ENCODE measurements at regions not wholly inside any gene's neighbourhood (a gene's known extent, or its start where the extent isn't known, plus 50 kb on each side); places are given as distances from the start of the nearest gene placed in this dataset.

DNA sequence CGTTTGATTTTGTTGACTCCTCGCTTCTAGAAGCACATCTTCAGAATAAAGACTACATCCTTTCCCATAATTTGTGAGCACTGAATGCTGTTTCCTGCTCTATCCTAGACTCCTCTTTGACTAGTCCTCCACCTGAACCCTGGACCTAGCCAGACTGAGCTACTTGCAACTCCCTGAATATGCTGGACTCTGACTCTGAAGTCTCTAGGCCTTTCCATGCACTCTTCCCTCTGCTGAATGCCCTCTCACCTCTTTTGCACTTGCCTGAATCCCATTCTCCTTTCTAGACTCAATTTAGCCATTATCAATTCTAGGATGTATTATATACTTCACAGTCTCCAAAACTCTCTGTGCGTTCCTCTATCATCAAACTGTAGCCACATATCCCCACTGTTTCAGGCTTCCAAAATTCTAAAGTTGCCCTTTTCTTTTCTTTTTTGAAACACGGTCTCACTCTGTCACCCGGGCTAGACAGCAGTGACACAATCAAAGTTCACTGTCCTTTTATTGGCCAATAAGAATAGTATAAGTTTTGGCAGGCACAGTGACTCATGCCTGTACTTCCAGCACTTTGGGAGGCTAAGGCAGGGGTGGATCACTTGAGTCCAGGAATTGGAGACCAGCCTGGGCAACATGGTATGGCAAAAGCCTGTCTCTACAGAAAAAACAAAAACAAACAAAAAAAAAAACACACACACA lies 127.0 kb downstream of the LTN1 start:
- TF ChIP-seq TEAD1 (CRISPR knock-in tag; IDR thresholded peaks at IDR 0.05) = no peak
- TF ChIP-seq, protein P1, sequence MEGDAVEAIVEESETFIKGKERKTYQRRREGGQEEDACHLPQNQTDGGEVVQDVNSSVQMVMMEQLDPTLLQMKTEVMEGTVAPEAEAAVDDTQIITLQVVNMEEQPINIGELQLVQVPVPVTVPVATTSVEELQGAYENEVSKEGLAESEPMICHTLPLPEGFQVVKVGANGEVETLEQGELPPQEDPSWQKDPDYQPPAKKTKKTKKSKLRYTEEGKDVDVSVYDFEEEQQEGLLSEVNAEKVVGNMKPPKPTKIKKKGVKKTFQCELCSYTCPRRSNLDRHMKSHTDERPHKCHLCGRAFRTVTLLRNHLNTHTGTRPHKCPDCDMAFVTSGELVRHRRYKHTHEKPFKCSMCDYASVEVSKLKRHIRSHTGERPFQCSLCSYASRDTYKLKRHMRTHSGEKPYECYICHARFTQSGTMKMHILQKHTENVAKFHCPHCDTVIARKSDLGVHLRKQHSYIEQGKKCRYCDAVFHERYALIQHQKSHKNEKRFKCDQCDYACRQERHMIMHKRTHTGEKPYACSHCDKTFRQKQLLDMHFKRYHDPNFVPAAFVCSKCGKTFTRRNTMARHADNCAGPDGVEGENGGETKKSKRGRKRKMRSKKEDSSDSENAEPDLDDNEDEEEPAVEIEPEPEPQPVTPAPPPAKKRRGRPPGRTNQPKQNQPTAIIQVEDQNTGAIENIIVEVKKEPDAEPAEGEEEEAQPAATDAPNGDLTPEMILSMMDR (IDR thresholded peaks at IDR 0.05) = no peak
- TF ChIP-seq, protein P2, sequence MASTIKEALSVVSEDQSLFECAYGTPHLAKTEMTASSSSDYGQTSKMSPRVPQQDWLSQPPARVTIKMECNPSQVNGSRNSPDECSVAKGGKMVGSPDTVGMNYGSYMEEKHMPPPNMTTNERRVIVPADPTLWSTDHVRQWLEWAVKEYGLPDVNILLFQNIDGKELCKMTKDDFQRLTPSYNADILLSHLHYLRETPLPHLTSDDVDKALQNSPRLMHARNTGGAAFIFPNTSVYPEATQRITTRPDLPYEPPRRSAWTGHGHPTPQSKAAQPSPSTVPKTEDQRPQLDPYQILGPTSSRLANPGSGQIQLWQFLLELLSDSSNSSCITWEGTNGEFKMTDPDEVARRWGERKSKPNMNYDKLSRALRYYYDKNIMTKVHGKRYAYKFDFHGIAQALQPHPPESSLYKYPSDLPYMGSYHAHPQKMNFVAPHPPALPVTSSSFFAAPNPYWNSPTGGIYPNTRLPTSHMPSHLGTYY (CRISPR knock-in tag; IDR thresholded peaks at IDR 0.05) = no peak
- TF ChIP-seq, protein P3, sequence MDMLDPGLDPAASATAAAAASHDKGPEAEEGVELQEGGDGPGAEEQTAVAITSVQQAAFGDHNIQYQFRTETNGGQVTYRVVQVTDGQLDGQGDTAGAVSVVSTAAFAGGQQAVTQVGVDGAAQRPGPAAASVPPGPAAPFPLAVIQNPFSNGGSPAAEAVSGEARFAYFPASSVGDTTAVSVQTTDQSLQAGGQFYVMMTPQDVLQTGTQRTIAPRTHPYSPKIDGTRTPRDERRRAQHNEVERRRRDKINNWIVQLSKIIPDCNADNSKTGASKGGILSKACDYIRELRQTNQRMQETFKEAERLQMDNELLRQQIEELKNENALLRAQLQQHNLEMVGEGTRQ (CRISPR knock-in tag; IDR thresholded peaks at IDR 0.05) = no peak
- TF ChIP-seq, protein P4, sequence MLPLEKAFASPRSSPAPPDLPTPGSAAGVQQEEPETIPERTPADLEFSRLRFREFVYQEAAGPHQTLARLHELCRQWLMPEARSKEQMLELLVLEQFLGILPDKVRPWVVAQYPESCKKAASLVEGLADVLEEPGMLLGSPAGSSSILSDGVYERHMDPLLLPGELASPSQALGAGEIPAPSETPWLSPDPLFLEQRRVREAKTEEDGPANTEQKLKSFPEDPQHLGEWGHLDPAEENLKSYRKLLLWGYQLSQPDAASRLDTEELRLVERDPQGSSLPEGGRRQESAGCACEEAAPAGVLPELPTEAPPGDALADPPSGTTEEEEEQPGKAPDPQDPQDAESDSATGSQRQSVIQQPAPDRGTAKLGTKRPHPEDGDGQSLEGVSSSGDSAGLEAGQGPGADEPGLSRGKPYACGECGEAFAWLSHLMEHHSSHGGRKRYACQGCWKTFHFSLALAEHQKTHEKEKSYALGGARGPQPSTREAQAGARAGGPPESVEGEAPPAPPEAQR (CRISPR knock-in tag; IDR thresholded peaks at IDR 0.05) = no peak
- TF ChIP-seq, protein P5, sequence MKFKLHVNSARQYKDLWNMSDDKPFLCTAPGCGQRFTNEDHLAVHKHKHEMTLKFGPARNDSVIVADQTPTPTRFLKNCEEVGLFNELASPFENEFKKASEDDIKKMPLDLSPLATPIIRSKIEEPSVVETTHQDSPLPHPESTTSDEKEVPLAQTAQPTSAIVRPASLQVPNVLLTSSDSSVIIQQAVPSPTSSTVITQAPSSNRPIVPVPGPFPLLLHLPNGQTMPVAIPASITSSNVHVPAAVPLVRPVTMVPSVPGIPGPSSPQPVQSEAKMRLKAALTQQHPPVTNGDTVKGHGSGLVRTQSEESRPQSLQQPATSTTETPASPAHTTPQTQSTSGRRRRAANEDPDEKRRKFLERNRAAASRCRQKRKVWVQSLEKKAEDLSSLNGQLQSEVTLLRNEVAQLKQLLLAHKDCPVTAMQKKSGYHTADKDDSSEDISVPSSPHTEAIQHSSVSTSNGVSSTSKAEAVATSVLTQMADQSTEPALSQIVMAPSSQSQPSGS (CRISPR knock-in tag; IDR thresholded peaks at IDR 0.05; ENCODE audit: borderline replicate concordance, low read depth) = no peak
- no peak for TF ChIP-seq NFE2L1 (CRISPR knock-in tag; IDR thresholded peaks at IDR 0.05)
- no peak for TF ChIP-seq ATF1 (CRISPR knock-in tag; IDR thresholded peaks at IDR 0.05)
- TF ChIP-seq, protein P6, sequence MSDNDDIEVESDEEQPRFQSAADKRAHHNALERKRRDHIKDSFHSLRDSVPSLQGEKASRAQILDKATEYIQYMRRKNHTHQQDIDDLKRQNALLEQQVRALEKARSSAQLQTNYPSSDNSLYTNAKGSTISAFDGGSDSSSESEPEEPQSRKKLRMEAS (CRISPR knock-in tag; IDR thresholded peaks at IDR 0.05) = no peak
- no peak for TF ChIP-seq TCF7 (CRISPR knock-in tag; IDR thresholded peaks at IDR 0.05; ENCODE audit: low read depth)
- TF ChIP-seq JUN (CRISPR knock-in tag; IDR thresholded peaks at IDR 0.05) = no peak
